ENCODE measurements at regions not wholly inside any gene's neighbourhood (a gene's known extent, or its start where the extent isn't known, plus 50 kb on each side); places are given as distances from the start of the nearest gene placed in this dataset.
A peak's percentile ranks its signal among the peaks of the same experiment; 100 is the strongest.

DNA sequence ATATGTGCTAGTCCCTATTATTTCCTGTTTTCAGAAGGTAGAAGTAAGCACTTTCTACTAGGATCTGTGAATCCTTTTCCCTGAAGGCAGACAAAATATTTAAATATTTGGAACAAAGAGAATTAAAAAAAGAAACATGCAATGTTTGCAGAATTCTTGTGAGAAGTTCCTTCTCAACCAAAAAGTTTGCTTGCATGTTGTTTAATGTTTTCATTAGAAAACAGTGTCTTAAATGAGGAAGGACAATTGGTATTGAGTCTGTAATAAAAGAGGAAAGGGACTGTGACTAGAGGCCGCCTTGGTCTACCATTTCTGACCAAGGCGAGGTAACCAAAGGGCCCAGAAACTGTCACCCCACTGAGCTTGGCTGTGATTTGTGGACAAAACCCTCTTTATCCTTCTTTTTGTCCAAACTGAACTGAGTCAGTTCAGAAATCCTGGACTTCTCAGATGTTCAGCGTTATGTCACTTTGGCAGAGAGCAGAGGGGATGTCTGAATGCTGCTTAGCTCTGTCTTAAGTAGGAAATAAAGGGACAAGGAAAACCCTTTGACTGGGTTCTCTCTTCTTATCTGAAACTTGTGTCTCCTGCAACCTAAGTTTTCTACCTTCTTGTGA is 129.8 kb upstream of the CPM start:
- DNase-seq (ENCODE audit: low read depth, low spot score), result no peak

DNA sequence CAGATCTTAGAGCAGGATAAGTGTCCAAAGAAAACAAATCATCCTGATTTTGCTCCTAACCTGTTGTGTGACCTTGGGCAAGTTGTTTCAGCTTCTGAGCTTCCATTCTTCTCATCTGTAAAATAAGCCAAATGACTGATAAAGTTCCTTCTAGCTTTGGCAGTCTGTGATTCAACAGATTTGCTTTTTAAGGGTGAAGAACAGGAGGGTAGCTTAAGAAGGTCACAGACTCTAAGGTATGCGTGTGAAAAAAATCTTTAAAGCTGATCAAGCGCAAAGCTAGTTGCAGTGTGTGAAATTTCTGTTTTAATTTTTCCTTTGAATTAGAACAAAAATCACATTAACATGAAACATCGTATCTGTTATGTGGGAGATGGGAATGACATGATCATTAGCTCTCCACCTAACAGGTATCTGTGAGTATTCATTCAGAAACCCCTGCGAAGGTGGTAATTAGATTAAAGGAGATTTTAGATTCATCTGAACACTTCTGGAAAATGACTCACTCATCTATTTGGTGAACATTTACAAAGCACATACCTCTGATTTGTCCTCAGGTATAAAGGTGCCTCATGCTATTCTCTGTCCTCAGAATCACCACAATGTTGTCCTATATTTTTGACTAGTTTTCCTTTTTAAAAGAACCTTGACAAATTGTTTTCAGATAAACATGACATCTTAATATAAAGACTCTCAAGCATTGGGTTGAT is 131.9 kb upstream of the CPM start:
- no peak for DNase-seq (ENCODE audit: low read depth, low spot score)

GRCh38 chr12:69065775-69066174 is 132.8 kb upstream of the CPM start:
- no peak for DNase-seq (ENCODE audit: low read depth, low spot score)

DNA sequence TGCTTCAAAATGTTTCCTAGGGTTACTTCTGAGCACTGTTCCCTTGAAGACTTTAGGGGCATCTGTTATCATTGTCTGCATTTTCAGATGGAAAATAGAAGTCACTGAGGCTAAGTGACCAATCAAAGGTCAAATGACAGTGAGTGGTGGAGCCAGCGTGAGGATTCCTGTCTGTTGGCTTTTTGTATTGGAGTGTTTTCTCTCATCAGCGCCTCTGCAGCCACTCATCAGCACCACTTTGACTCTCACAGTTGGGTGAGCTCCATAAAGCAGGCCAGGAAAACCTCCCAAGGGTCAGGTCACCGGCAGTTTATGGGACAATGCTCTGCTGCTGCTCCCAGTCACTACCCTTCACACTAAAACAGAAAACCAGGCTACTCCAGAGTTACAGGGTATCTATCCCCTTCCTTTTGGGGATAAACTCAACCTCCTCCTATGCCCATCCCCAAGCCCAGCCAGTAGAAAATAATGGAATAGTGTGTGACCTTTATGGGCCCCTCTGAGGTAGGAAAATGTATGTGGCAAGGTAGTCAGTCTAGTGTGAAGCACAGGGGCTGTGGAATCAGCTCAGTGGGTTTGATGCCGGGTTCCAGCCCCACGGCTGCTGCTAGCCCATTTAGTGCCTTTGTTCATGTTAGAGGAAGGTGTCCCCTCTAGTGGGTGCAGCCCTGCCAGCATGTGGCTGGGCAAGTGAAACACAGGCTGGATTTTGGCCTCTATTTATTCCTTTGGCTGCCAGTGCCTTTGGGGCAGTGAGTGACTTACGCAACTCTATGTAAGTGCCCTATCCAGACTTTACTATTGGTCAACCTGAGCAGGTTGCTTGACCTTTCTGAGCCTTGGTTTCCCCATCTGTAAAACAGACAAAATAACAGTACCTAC is 133.8 kb upstream of the CPM start:
- DNase-seq (ENCODE audit: low read depth, low spot score), result no peak

DNA sequence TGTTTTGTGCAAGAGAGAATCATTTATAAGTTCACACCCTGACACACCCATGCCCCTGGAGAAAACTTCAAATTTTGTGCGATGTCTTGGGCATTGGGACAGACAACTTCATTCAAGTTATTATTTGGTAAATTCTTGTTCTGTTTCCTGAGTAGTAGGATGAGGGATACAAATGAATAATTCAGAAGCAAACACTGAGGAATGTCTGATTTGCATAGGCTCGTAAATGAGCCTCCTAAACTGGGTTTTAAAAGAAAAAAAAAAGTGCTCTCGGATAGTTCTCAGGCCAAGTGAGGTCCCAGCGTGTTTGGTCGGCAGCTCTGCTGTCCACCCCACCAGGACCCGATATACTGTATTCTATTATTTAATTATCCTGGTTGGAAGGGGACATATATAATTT is 134.7 kb upstream of the CPM start:
- DNase-seq (ENCODE audit: low read depth, low spot score), result no peak

DNA sequence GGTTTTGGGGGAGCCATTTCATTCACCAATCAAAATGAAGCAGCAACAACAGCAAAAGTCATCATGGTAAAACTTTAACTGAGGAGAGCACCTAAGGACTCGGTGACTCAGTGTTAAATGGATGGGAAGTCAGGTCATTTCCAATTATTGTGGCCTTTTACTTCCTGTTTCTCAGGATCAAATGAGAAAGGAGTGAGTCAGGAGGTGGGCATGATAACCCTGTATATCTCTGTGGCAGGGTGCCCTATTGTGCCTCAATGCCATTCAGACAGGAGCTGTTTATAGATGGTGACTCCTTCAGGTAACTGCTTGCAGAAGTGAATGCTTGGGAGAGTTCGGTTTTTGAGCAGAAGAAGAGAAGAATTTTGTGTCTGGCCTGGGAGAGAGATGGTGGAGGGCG is 135.5 kb upstream of the CPM start:
- no peak for DNase-seq (ENCODE audit: low read depth, low spot score)

DNA sequence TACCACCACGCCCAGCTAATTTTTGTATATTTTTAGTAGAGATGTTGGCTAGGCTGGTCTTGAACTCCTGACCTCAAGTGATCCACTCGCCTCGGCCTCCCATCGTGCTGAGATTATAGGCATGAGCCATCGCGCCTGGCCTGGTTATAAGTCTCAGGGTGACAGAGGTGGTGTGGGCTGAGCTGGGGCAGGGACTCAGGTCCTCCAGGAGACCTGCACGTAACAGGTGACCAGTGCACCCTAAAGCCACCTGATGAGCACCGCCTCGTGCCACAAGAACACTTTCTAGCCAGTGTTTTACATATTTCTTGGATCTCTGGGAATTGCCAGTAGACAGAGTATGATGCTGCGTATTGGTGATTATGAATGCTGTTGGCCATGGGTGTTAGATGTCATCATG is 136.5 kb upstream of the CPM start:
- no peak for DNase-seq (ENCODE audit: low read depth, low spot score)

DNA sequence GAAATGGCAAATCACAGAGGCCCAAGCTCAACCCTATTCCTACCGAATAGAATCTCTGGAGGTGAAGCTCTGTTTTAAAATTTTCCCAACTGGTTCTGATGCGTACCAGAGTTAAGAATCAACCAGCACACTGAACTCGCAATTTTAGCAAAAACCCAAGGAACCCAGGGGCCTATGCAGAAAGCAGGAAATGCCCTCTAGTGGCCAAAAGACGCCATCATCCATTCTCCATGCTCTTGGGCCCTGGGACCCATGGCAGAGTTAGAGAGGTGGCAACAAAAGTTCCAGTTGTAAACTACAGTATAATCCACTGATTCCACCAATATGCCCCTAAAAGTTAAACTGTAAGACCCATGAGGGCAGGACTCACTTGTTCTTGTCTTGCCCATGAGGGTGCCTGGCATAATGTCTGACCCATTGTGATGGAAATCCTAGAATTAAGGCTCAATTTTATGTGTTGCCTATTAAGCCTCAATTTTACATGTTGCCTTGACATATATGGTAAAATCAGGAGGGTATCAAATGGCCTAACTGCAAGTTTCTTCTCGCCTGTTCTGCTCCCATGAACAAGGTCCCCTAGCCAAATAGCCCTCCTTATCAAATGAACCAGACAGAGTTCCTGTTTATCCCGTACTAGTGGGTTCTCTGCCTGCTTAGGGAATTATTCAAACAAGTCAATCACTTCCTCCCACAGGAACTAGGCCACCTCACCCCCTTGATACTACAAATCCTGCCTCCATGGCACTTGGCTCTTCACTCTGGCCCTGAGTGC is 137.5 kb upstream of the CPM start:
- peak; percentile 57 for DNase-seq (ENCODE audit: low read depth, low spot score)

- no peak for DNase-seq (ENCODE audit: low read depth, low spot score)
Measured at GRCh38 chr12:69071091-69071370, 138.1 kb upstream of the CPM start.

DNA sequence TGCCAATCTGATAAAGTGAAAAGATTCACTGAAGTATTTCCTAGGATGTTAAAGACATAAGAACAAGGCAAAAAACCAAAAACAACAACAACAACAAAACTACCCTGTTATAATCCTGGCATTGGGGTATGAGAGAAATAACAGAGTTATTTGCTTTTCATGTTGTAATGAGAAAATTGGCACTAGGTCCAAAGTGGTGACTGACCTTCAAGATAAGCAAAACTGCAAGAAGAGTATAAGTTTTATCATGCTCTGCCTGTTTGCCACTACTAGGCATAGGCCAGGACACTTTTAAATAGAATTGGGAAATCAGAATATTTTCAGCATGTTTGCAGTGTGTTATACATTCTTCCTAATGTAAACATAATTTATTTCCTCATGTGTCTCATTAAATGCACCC is 140.1 kb upstream of the CPM start:
- DNase-seq (ENCODE audit: low read depth, low spot score), result no peak

- no peak for DNase-seq (ENCODE audit: low read depth, low spot score)
Measured at GRCh38 chr12:69074556-69075349, 141.8 kb upstream of the CPM start.

GRCh38 chr12:69083689-69084088 is 150.7 kb upstream of the CPM start:
- DNase-seq (ENCODE audit: low read depth, low spot score), result no peak

DNA sequence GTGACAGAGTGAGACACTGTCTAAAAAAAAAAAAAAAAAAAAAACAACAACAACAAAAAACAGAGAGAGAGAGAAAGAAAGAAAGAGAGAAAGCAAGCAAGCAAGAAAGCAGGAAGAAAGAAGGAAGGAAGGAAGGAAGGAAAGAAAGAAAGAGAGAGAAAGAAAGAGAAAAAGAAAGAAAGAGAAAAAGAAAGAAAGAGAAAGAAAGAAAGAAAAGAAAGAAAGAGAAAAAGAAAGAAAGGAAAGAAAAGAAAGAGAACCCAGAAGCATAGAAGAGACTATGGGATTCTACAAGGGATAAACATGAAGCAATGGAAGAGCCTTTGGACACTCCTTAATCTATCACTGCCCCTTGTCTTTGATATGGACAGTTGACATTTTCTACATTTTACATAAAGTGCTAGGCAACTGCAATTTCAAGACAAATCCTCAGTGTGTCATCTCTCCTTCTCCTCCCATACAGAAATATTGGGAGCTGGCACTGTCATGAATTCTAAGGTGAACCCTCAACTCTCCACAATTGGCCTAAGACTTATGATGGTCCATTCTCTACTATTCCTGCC is 151.9 kb upstream of the CPM start:
- no peak for DNase-seq (ENCODE audit: low read depth, low spot score)

- no peak for DNase-seq (ENCODE audit: low read depth, low spot score)
Measured at GRCh38 chr12:69085852-69086251, 152.9 kb upstream of the CPM start.

- no peak for DNase-seq (ENCODE audit: low read depth, low spot score)
Measured at GRCh38 chr12:69087986-69088385, 151.4 kb upstream of the CPSF6 start.

DNA sequence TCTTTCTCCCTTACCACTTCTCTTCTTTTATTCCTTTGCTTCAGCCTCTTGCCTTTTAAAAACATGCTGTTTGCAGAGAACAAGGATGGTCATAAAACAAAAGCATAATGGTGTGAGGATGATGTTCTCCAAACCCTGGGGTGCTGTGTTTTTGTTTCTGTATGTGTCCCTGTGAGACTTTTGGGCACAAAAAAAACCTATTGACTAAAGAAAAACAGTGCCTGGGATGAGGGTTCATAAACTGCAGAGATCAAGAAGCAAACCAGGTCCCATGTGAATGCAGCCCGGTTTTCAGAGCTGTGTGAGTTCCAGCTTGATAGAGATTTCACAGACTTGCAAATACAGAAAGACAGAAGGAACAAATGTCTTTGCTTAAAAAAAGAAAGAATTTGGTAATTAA is 148.6 kb upstream of the CPSF6 start:
- no peak for DNase-seq (ENCODE audit: low read depth, low spot score)

GRCh38 chr12:69091442-69092017 is 147.8 kb upstream of the CPSF6 start:
- no peak for DNase-seq (ENCODE audit: low read depth, low spot score)

DNA sequence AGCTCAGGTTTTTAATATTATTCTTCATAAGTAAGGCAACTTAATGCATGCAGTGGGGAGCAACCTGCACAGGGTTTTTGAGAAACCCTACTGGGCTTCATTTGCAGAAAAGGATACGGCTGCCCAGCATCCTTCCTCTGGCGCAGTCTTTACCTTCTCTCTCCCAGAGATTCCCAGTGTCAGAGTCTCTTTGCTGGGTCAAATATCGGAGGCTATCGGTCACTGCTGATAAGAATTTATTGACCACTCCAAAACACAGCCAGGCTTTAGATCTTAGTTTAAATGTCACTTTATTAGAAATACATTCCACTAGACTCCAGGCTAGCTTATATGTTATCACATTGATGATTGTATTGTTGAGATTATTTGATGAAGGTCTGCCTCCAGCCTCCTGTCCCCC is 147.2 kb upstream of the CPSF6 start:
- no peak for DNase-seq (ENCODE audit: low read depth, low spot score)

DNA sequence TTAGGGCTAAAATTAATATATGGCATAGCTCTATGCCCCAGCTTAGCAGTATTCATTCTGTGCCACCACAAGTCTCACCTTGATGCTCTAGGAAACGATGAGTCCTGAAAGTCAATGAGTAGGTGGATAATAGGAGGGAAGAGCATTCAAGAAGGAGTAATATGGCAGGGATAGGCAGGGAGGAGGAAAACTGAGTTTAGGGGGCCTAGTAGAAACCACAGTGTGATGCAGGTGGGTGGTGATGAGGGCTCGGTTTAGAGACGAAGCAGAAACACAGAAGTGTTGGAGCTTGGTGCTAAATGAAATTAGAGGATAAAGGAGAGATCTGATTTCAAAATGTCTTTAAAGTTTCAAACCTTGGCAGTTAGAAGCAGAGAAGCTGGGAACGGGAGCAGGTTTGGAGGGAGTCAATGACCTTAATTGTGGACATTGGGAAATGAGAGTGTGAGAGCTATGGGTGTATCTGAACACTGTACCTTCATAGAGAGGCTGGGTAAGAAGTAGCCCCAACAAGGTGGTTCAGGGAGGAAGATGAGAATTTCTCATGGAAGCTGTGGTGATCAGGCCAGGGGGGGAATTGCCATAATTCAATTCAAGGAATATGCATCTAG is 144.7 kb upstream of the CPSF6 start:
- no peak for DNase-seq (ENCODE audit: low read depth, low spot score)

- DNase-seq (ENCODE audit: low read depth, low spot score), result no peak
Measured at GRCh38 chr12:69095765-69096477, 143.4 kb upstream of the CPSF6 start.
